CD4-positive, alpha-beta T cell (primary cell): ENCODE measurements at regions not wholly inside any gene's neighbourhood (a gene's known extent, or its start where the extent isn't known, plus 50 kb on each side); places are given as distances from the start of the nearest gene placed in this dataset.

Experiments
- ATAC-seq: fragments of 200-7000 bp; cut with Tn5 transposase; one replicate; pipeline ENCODE4 v1.10.0; 2022; ENCODE audit warnings: mild to moderate bottlenecking; ENCODE audit not compliant: poor library complexity
- CTCF ChIA-PET: fragments of 350-600 bp; sonication (Branson Sonifier 250); formaldehyde crosslinking; loops from one replicate; lab custom pipeline; 2021; ENCODE audit warnings: antibody characterized with exemption, inconsistent platforms; lab: Charles Lee
- POLR2A ChIA-PET: fragments of 350-600 bp; sonication (Branson Sonifier 250); formaldehyde crosslinking; loops from one replicate; lab custom pipeline; 2021; ENCODE audit warnings: antibody characterized with exemption, inconsistent platforms; lab: Charles Lee
- DNase-seq, 14 experiments: peaks; one replicate each; pipeline ENCODE4 v3.0.0-alpha.2; 2013 to 2020; ENCODE audit warnings: mixed read lengths in 2 of 14
- H3K27ac ChIP-seq, 2 donors: one replicate each; pipeline versions ENCODE4 v1.5.1 to v1.7.0; 2013; ENCODE audit warnings: low read length in 2 of 2, low read depth in 1 of 2, mild to moderate bottlenecking in 1 of 2
- H3K27me3 ChIP-seq, 2 experiments: 1 replicate in 1 of 2; 2 replicates in 1 of 2; pipeline versions ENCODE4 v1.6.1 to v1.7.0; 2013; ENCODE audit warnings: low read length in 2 of 2, control low read depth in 1 of 2, mild to moderate bottlenecking in 1 of 2, moderate library complexity in 1 of 2; ENCODE audit not compliant: insufficient read depth in 2 of 2, control insufficient read depth in 1 of 2
- H3K36me3 ChIP-seq: one replicate; pipeline ENCODE4 v1.6.1; 2013; ENCODE audit warnings: low read length, control low read depth; ENCODE audit not compliant: insufficient read depth
- H3K4me1 ChIP-seq: one replicate; pipeline ENCODE4 v1.6.1; 2013; ENCODE audit warnings: low read length, control low read depth; ENCODE audit not compliant: insufficient read depth
- H3K4me3 ChIP-seq: one replicate; pipeline ENCODE4 v1.5.1; 2013; ENCODE audit warnings: mild to moderate bottlenecking, low read length, moderate library complexity
- H3K9me3 ChIP-seq, 2 experiments: 1 replicate in 1 of 2; 2 replicates in 1 of 2; pipeline versions ENCODE4 v1.6.1 to v1.7.0; 2013; ENCODE audit warnings: low read length in 2 of 2, mild to moderate bottlenecking in 2 of 2, control low read depth in 1 of 2, moderate library complexity in 1 of 2; ENCODE audit not compliant: control insufficient read depth in 1 of 2, insufficient read depth in 1 of 2
- H3K27ac Mint-ChIP-seq: one replicate; pipeline ENCODE4 v1.8.0; 2020; ENCODE audit warnings: mixed read lengths
- H3K27me3 Mint-ChIP-seq: one replicate; pipeline ENCODE4 v1.8.0; 2021; ENCODE audit warnings: mixed read lengths
- H3K36me3 Mint-ChIP-seq: one replicate; pipeline ENCODE4 v1.8.0; 2021; ENCODE audit warnings: low read depth, mixed read lengths
- H3K4me1 Mint-ChIP-seq: one replicate; pipeline ENCODE4 v1.8.0; 2021; ENCODE audit warnings: low read depth, mixed read lengths
- H3K4me3 Mint-ChIP-seq: one replicate; pipeline ENCODE4 v1.8.0; 2020; ENCODE audit warnings: mild to moderate bottlenecking, mixed read lengths
- H3K9me3 Mint-ChIP-seq: one replicate; pipeline ENCODE4 v1.8.0; 2020; ENCODE audit warnings: mixed read lengths
- CTCF ChIP-seq: fragments of 200-600 bp; IDR thresholded peaks from one replicate; pipeline ENCODE4 v1.8.0; 2022; ENCODE audit warnings: antibody characterized with exemption, mild to moderate bottlenecking
- intact Hi-C, 2 experiments: fragments of 100-400 bp; cut with DNase I in 1 of 2; cut with micrococcal nuclease in 1 of 2; formaldehyde crosslinking; loops; one replicate each; pipeline versions ENCODE4 v1.15.1 to v1.9.0; 2023 to 2025; cut with DNase I, micrococcal nuclease

DNA sequence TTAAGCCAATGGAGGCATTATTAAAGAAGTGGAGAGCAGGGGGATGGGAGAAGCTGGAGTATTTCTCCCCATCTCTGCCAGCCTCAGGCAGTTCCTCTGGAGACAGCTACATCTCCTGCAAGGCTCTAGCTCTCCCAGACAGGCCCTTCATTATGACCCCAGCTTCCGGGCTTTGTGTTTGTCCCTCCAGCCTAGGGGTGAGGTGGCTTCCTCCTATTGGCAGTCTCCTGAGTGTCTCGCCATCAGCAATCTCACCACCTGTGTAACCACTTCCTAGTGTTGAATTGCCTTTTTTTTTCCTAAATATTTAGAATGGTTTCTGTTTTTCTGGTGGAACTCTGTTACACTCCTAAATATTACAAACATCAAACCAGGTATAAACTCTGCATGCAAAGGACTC lies 122.3 kb downstream of the FAM174B start:
- intact Hi-C loops: no loop called here
- no peaks in the 10 kb centered on the region for H3K36me3 Mint-ChIP-seq
- Histone ChIP-seq H3K27me3 (peaks cover 0 to 5% of the 10 kb centered on the region in 2 experiments), H3K36me3 (no peaks in the 10 kb centered on the region), H3K9me3 (no peaks in the 10 kb centered on the region), H3K4me3 (no peak overlapping the region), H3K4me1 (no peaks in the 10 kb centered on the region), H3K27ac (no peak overlapping the region)
- H3K27me3 Mint-ChIP-seq: peaks cover 41% of the 10 kb centered on the region
- H3K4me3 Mint-ChIP-seq: no peak overlapping the region
- H3K4me1 Mint-ChIP-seq: no peaks in the 10 kb centered on the region
- ChIA-PET POLR2A (no interaction called here), CTCF (no interaction called here)
- TF ChIP-seq CTCF: no peak
- DNase-seq (no peak), ATAC-seq (no peak)
- H3K27ac Mint-ChIP-seq: no peak overlapping the region
- H3K9me3 Mint-ChIP-seq: peaks cover 2% of the 10 kb centered on the region

DNA sequence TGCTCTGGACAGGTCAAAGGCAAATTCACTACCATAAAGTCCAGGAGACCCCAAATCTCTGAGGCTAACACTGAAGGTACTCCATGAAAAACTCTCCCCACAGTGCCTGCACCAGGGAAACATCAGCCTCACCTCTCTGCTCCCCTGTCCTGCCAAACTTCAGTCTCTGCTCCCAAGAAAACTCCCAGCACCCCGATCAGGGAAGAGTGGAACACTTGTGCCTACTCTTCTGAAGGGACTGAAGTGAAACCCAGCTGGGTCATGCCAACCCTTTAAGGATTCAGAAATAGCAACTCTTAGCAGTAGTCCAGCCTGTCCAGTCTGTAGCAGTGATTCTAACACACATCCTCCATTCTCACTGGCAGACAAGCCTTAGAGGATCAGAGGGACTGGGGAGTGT lies 124.2 kb downstream of the FAM174B start:
- H3K27me3 ChIP-seq: peaks cover 0 to 5% of the 10 kb centered on the region in 2 experiments
- H3K4me1 ChIP-seq: no peaks in the 10 kb centered on the region
- no peak for TF ChIP-seq CTCF
- no peaks in the 10 kb centered on the region for H3K4me1 Mint-ChIP-seq
- peaks cover 47% of the 10 kb centered on the region for H3K27me3 Mint-ChIP-seq
- H3K27ac Mint-ChIP-seq: no peak overlapping the region
- peaks cover 2% of the 10 kb centered on the region for H3K9me3 Mint-ChIP-seq
- H3K27ac ChIP-seq: no peak overlapping the region
- peaks cover 0 to 3% of the 10 kb centered on the region in 2 experiments for H3K9me3 ChIP-seq
- no peaks in the 10 kb centered on the region for H3K36me3 ChIP-seq
- H3K4me3 ChIP-seq: no peak overlapping the region
- H3K36me3 Mint-ChIP-seq: no peaks in the 10 kb centered on the region
- DNase-seq (no peak), ATAC-seq (no peak)
- POLR2A ChIA-PET: no interaction called here
- CTCF ChIA-PET: no interaction called here
- intact Hi-C loops: no loop called here
- H3K4me3 Mint-ChIP-seq: no peak overlapping the region

GRCh38 chr15:92528736-92529135 lies 126.8 kb downstream of the FAM174B start:
- H3K27ac ChIP-seq: no peak overlapping the region
- H3K27me3 Mint-ChIP-seq: peaks cover 47% of the 10 kb centered on the region
- H3K36me3 Mint-ChIP-seq: no peaks in the 10 kb centered on the region
- H3K27ac Mint-ChIP-seq: no peak overlapping the region
- H3K27me3 ChIP-seq: peaks cover 0 to 2% of the 10 kb centered on the region in 2 experiments
- no peaks in the 10 kb centered on the region for H3K9me3 Mint-ChIP-seq
- H3K36me3 ChIP-seq: no peaks in the 10 kb centered on the region
- no peaks in the 10 kb centered on the region for H3K4me1 Mint-ChIP-seq
- H3K9me3 ChIP-seq: peaks cover 0 to 3% of the 10 kb centered on the region in 2 experiments
- H3K4me3 Mint-ChIP-seq: no peak overlapping the region
- TF ChIP-seq CTCF: no peak
- no peak overlapping the region for H3K4me3 ChIP-seq
- POLR2A ChIA-PET: no interaction called here
- no peak for DNase-seq
- ATAC-seq: no peak
- CTCF ChIA-PET: no interaction called here
- H3K4me1 ChIP-seq: peaks cover 5% of the 10 kb centered on the region
- intact Hi-C loops: no loop called here
